ENCODE measurements at regions not wholly inside any gene's neighbourhood (a gene's known extent, or its start where the extent isn't known, plus 50 kb on each side); places are given as distances from the start of the nearest gene placed in this dataset.

DNA sequence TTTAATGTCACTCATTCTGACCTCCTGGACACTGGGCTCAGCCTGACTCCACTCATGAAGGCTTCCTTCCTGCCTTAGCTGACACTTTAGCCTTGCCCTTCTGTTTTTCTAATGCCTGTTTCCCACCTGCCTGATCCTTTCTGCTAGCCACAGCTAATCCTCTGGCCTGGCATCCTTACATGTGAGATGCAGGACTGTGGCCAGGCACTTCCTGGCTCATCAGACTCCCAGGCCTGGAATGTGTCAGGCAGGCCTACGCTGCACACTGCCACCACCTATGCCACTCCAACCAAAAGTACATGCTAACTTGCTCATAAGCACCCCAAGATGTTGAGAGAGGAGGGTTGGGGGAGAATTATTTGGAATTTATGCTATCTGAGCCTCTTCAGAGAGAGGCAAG lies 138.8 kb upstream of the NALF2 start:
- no peak for DNase-seq

DNA sequence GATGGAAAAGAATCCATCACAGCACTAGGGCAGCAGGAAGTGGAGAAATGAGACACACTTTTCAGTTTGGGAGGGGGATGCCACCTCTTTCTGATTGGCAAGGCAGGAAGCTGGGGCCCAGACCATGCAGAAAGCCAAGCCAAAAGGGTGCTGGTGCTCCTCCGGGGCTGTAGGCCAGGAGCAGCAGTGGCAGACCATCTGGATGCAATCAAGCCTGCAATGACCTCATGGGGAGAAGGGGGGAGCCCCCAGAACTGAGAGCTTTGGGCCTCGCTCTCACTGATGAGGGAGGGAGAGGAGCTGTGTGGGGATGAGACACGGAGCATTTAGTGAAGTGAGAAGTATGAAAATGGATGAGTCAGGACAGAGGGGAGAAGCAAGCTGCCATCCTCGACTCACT lies 141.3 kb upstream of the NALF2 start:
- no peak for DNase-seq

DNA sequence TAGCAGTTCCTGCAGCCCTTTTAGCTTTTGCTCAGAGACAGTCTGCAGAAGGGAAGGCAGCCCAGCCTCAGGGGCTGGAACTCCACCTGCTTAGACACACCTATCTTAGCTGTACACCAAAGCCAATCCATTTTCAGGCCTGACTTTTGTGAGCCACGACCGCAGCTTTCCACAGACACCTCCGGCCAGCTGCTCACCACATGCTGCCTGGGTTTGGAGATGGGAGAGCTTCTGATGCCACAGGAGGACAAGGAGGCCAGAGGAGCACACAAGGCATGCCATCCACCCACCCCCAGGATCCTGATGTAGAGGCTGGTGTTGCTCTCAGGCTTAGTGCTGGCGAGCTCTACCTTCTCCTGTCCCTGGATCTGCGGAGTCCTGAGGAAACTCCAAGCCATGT lies 141.8 kb upstream of the NALF2 start:
- DNase-seq = no peak

DNA sequence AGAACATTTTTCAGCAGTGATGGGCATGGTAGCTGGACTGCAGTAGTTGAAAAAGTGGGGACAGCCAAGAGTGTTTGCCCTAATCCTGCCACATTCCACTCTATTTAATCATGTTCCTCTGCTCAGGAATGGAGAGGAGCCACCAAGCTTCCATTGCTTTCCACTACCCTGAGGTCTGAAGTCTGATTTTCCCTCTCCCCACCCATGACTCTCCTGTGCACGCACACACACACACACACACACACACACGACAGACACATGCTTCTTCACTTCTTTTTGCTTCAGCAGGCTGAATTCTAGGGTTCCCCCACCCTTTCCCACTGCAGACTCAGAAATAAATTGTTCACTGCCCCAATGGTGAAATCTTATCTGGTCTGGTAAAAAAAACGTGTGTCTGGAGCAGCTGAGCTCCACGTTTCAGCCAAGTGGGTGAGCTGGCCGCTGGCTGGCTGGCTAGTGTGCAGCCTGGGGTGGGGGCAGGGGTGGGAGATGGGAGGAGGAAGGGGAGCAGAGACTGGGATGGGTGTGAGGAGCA lies 142.7 kb upstream of the NALF2 start:
- no peak for DNase-seq

DNA sequence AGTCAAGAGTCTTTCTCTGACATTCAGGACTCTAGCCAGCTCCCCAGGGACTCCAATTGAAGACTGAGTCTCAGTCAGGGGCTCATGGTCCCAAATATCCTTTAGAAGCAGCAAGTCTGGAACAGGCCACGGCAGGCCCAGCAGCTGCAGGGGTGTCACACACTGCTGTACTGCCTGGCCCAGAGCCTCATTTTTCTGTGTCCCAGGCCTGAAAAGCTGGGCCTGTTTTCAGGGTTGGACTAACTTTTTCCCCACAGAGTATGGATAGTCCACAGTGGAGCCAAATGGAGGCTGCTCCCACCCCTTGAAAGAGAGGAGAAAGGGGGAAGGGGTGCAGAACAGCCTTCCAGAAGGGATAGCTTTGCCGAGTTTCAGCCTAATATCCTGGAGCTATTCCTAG lies 146.8 kb upstream of the NALF2 start:
- no peak for DNase-seq

DNA sequence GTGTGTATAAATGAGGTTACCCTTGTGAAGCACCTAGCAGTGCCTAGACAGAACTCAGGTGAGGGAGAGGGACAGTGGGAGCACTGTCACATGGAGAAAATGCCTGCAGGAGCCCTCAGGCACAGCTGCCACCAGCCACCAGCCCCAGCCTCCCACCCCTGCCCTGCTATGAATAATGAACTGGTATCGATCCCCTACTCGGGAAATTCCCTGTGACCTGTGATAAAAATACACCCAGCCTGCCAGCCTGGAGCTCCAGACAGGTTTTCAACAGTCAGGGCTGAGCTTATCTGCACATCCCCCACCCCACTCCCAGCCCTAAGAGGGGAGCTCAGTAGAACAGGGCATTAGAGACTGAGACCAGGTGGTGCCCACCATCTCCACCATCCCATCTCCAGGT lies 159.6 kb upstream of the PJA1 start:
- no peak for DNase-seq

DNA sequence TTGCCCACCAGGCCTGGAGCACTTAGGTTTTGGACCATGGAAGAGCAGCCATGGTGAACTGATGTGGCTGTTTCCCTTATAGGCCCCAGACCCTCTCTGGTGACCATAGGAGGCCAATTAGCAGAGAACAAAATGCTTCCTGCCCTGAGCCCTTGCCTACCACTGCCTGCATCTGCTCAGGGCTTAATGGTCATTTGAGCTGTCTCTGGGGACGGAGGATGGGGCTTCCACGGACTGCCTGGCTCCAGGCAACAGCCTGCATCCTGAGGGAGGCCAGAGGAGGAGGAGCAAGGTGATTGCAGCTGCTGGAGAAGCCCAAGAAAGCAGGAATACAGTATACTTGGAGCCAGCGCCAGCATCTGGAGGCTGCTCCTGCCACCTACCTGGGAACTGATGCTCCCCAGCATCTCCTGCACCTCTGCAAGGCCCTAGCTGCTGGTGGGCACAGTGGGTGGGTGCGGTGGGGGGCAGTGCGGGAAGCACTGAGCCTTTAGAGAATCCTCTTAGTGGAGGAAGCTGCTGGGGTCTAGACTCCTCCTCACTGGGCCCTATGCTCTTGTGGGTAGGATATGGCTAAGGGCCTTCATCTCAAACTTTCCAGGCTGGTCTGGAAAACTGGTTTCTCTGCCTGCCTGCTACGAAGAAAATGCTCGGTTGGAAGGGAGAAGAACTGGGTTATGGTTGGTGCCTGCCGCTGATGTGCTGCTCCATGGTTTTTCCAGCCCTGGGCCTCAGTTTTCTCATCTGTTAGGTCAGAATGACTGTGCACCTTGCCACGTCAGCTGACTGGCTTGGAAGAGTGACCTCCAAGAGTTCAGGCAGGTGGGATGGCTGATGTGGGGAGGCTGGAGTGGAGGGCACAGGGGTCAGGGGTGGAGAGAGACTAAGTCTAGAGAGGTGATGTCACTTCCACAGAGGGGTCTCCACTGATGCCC lies 158.8 kb upstream of the PJA1 start:
- DNase-seq = no peak

DNA sequence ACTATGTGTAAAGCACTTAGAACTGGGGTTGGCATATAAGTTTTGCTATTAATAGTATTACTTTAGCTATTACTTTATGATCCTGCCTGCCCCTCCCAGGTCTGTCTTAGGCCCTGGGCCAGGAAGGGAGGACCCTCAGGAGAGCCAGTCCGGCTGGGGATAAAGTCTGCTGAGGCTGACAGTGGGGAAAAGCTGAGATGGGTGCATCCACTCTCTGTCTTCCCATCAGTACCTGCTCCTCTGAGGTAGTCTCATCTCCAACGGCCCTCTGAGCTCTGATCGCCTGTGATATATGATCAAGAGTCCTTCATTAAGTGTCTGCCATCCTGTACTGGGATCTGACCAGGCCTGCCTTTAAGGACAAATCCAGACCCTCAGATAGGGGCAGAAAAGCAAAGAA lies 156.5 kb upstream of the PJA1 start:
- DNase-seq = no peak

DNA sequence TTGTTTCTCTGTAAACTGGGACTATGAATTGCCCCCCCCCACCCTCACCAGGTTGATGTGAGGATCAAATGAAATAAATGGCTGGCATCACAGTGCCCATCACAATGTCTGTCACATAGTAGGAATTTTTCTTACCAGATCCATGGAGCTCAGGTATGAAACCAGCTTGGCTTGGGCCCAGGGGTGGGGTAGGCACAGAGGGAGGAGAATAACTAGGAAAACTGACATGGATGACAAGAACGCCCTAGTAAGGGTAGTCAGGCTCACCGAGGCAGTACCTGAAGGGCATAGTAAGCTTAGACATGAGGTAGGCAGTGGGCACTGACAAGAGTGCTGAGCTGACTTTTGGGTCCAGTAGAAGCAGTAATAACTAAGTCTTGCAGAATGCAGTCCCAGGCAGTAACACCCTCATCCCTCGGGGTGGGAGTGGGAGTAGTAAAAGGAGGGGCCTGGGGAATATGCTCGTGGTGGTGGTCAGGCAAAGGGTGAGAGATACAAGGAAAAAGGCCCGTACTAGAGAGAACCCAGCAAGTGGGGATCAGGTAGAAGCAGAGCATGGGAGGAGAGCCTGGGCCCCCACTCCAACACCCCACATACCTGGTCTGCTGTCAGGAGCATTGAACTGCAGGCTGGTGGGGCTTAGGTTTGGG lies 155.9 kb upstream of the PJA1 start:
- DNase-seq = no peak

DNA sequence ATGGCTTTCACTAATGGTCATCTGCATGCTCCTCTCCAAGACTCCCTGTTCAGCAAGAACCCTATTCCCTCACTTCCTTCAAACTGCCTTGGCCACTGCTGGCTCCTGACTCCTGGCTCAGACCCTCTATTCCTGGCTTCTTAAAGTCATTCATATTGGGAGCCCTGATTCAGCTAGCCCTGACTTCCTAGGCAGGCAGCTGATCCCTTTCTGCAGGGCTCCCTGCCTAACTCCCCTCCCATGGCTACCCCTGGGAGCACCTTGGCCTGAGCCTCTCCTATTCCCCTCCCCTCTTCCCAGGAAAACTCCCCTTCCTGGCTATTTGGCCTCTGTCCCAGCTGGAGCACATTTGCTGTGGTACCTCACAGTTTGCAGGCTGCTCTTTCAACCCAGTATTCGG lies 154.9 kb upstream of the PJA1 start:
- no peak for DNase-seq

DNA sequence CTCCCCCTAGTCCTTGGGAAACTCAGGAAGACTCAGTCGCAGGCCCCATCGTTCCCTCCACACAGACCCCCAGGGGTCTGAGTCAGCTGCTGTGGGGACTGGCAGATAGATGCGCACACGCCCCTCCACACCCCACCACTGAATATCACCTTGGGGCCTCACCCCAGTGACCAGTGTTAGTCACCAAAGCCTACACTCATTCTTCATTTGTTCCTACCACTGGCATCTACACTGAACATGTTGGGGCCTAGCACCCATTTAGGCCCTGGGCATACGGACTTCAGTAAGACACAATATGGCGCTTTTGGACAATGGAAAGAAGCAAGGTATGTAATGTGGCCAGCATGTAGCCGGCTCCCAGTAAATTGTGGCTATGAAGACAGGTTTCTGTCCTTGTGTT lies 154.1 kb upstream of the PJA1 start:
- no peak for DNase-seq

DNA sequence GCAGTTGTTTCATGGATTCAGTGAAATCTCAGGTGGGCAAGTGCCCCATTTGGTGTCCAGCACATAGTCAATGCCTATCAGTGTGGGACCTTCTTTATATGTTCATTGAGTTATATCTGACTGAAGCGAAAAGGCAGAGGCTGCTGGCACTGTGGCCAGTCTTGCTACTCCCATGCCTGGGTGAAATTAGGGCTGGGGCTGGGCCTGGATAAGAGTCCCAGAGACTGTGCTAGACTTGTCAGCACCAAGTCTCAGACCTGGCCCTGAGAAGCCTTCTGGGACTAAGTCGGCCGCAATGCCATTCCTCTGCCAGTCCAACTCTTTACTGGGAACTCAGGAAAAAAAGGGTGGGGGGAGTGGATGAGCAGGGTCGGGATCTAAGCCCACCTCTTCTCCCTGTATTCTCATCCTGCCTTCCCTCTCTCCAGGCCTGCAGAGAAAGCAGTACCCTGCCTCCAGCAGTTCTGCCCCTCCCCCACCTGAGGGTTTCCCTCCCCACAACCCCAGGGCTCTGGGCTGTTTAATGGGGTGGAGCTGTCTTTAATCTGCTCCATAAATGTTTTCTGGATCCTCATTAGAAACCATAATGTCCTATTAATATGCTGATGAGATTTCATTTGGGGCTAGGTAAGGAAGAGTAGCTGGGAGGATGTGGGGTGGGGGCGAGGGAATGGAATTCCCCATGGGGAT lies 153.5 kb upstream of the PJA1 start:
- DNase-seq = no peak

DNA sequence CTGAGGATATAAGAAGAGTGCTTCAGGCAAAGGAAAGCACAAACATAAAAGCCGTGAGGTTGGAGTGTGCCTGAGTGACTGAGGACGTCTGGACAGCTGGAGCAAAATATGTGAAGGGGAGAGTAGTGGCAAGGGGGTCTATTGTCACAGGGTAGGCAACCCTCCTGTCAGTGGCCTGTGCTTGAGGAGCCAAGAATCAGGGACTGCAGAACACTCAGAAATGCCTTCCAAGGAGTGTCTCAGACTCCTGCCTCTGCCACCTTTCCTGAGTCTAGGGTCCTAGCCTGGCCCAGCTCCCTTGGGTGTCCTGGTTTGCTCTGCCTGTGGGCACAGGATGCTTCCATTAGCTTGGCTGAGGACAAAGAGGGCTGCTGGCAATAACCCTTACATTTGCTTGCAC lies 152.5 kb upstream of the PJA1 start:
- no peak for DNase-seq

DNA sequence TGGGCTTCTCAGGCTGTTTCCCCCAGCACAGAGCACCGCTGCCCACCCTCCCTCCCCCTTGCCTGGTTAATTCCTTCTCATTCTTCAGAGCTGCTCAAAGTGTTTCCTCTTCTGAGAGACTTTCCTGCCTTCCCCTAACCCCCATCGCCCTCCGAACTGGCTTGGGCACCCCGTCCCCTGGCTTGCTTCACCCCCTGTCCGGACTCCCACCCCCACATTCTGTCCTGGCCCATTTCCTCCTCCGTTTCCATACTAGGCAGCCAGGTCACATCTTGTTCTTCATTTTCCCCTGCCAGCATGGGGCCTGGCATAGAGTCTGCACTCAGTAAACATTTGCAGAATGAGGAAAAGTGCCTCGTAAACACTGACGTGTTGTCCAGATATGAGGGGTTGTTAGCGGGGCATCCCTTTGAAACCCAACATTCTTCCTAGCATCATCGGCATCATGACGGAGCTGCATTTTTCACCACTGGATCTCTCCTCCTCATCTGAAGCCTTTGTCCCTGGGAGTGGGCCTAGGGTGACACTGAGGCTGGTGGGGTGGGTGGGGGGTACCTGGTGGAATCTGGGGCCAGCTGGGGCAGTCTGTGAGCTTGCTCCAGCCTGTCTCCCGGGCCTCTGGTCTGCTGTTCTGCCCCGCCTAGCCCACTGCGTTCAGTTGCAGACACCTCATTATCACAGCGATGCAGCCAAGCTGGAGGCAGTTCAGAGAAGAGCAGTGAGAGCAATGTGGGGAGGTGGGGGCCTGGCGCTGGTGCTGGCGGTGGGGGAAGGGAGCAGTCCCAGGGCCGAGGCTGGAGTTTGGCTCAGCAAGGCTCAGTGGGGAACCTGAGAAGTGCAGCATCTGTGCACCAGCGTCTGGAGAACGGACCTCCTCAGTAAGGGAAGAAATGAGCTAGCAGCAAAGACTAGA lies 149.4 kb upstream of the PJA1 start:
- no peak for DNase-seq

DNA sequence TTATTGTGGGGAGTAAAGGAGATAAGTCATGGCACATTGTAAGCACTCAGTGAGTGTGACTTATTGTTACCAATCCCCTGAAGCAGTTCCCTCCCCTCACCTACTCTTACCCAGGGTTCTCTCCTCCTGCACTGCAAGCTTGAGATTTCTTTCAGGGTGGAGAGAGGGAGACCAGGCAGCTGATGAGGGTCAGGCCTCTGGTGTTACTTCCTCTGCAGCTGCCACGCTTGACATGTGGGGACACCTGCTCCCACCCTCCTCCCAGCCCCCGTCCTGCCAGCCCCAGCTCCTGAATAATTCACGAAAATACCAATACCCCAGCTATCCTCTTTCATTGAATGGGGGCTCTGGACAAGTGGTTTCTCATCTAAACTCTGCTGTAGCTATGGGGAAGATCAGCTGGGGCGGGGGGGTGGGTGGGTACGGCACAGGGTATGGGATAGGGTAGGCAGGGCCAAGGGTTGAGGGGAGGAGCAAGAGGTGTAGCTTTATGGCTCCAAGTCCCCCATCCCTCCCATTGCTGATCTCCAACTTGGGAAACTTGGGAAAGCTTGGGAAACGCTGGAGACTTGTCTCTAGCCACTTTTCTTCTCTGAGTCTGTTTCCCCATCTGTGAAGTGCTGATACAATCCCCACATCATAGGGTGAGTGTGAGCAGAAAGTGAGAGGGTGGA lies 148.5 kb upstream of the PJA1 start:
- no peak for DNase-seq

DNA sequence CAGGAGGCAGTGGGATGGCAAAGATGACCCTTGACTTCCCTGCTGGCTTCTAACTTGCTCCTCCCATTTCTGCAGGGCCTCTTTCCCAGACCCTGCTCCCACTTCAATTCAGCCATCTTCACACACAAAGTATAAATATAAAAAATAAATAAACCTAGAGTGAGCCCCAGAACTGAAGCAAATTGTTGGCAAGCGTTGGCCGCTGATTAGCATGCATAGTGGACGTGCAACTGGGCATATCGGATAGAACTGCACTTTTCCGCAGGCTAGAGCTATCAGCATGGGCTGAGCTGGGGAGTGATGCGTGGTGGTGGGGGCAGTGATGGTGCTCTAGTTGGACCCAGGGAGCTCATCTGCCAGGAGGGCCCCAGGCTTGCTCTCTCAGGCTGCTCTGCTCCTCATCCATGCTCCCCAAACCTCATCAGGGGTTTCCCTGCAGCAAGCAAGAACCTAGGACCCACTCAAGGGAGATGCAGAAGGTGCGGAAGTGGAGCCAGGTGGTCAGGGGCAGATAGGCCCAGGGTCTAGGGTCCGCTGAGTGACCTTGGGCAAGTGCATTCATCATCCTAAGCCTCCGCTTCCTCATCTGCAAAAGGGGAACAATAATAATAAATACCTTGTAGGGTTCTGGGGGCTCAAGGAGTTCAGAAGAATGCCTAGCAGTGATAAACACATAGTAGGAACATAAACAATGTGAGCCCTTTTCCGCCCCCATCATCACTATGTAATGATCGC lies 146.8 kb upstream of the PJA1 start:
- no peak for DNase-seq

DNA sequence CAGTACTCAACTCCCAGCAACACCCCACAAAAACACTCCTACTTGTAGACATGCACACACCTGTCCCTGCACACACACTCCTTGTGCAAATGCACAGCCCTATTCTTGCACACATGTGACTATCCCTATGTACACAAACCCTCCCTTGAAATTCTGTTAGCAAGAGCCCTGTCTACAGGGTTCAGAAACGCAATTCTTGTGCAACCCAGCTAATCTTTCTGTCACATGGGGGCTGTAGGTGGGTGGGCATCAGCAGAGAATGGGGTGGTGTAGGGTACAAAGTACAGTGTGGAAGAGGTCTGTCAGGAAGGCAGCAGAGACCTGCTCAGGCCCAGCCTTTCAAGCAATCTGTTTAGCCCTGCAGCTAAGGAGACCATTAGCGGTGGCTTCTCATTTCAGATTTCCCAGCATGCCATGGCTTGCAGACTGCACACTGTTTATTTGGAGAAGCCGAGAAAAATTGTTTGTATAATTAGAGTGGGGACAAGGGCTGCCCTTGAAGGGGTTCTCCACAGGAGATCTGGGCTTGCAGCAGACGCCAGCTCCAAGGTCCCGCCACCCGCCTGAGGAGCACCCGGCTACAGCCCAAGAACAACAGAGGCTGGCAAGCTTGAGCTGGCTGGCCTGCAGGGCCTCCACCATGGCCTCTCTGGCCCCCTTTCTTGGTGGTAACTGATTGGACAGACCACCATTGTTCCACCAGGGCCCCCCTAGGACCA lies 144.0 kb upstream of the PJA1 start:
- DNase-seq = peak in 2 of 58 donors; percentile 4 to 8

DNA sequence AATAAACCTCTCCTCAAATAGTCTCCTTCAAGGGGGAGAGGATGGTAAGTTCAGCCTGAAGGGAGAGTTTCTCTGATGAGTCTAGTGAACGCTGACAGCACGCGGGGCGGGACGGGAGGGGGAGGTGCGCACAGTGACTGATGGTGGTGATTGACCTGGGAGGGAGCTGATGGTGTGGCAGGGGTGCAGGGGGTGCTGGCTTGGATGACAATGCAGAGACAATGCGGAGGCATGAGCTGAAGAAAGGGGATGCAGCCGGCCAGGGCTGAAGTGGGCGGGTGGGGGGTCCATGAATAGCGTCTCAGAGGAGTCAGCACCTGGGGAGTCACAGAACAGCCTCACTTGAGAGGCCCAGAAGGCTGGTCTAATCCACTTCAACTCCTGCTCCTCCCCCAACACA lies 142.5 kb upstream of the PJA1 start:
- DNase-seq = no peak

DNA sequence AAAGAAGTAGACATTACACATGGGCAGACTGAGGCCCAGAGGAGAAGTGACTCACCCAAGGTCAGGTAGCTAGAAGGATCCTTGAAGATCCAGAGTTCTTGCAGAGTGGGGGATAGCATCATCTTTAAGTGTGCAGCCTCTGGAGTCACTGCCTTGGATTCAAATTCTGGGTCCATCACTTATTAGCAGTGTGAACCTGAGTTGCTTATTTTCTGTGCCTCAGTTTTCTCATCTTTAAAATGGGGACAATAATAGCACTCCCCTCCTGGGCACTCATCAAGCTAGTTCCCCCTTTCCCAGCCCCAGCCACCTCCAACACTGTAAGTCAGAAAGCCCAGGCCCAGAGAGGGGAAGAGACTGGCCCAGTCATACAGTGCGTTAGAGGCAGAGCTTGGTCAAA lies 141.8 kb upstream of the PJA1 start:
- no peak for DNase-seq
